ENCODE measurements at regions not wholly inside any gene's neighbourhood (a gene's known extent, or its start where the extent isn't known, plus 50 kb on each side); places are given as distances from the start of the nearest gene placed in this dataset.

GRCh38 chr17:68125111-68125870, 89.8 kb downstream of the KPNA2 start:
- H3K9me2 ChIP-seq (ENCODE audit: insufficient read depth): no peaks in the 10 kb centered on the region
- DNase-seq: no peak
- in situ Hi-C loops (cut with MboI): no loop called here
- H2AFZ ChIP-seq: no peak overlapping the region
- H4K20me1 ChIP-seq (ENCODE audit: insufficient read depth): no peaks in the 10 kb centered on the region
- no peaks in the 10 kb centered on the region for H3F3A ChIP-seq (ENCODE audit: insufficient read depth)
- 34 to 35% methylated on average over 6 of the region's 6 CpGs for WGBS, 2 experiments (ENCODE audit: low coverage in 1 of 2, low lambda C conversion rate in 2 of 2, missing lambda C conversion rate in 2 of 2)
- H3K36me3 ChIP-seq (ENCODE audit: low read depth): no peaks in the 10 kb centered on the region
- H3K79me2 ChIP-seq (ENCODE audit: insufficient read depth): no peaks in the 10 kb centered on the region
- no peak for TF ChIP-seq EZH2phosphoT487 (IDR thresholded peaks at IDR 0.05; ENCODE audit: insufficient read depth, low read depth)
- TF ChIP-seq EZH2 (IDR thresholded peaks at IDR 0.05; ENCODE audit: insufficient read depth, poor library complexity, severe bottlenecking): no peak
- no peaks in the 10 kb centered on the region for H3K27me3 ChIP-seq (replicated peaks; ENCODE audit: insufficient read depth)
- no peaks in the 10 kb centered on the region for H3K4me1 ChIP-seq (ENCODE audit: insufficient read depth)
- no peaks in the 10 kb centered on the region for H3K9me3 ChIP-seq (ENCODE audit: low read depth)
- H3K27ac ChIP-seq: no peak overlapping the region
- H3K9ac ChIP-seq: no peak overlapping the region
- H3K4me3 ChIP-seq: no peak overlapping the region
- no peak overlapping the region for H3K4me2 ChIP-seq (ENCODE audit: unreplicated experiment)

GRCh38 chr17:68127914-68128313, 92.4 kb downstream of the KPNA2 start:
- H3K4me1 ChIP-seq (ENCODE audit: insufficient read depth): no peaks in the 10 kb centered on the region
- no peaks in the 10 kb centered on the region for H3K36me3 ChIP-seq (ENCODE audit: low read depth)
- H4K20me1 ChIP-seq (ENCODE audit: insufficient read depth): no peaks in the 10 kb centered on the region
- H3K4me2 ChIP-seq (ENCODE audit: unreplicated experiment): no peak overlapping the region
- no peaks in the 10 kb centered on the region for H3K9me3 ChIP-seq (ENCODE audit: low read depth)
- H3K4me3 ChIP-seq: no peak overlapping the region
- TF ChIP-seq EZH2phosphoT487 (IDR thresholded peaks at IDR 0.05; ENCODE audit: insufficient read depth, low read depth) (no peak), EZH2 (IDR thresholded peaks at IDR 0.05; ENCODE audit: insufficient read depth, poor library complexity, severe bottlenecking) (no peak)
- H3F3A ChIP-seq (ENCODE audit: insufficient read depth): no peaks in the 10 kb centered on the region
- no peak for DNase-seq
- H3K27me3 ChIP-seq (replicated peaks; ENCODE audit: insufficient read depth): no peaks in the 10 kb centered on the region
- no peak overlapping the region for H3K27ac ChIP-seq
- WGBS, 2 experiments (ENCODE audit: low coverage in 1 of 2, low lambda C conversion rate in 2 of 2, missing lambda C conversion rate in 2 of 2): 98 to 99% methylated on average over 3 of the region's 3 CpGs
- no peak overlapping the region for H2AFZ ChIP-seq
- H3K9me2 ChIP-seq (ENCODE audit: insufficient read depth): no peaks in the 10 kb centered on the region
- H3K79me2 ChIP-seq (ENCODE audit: insufficient read depth): no peaks in the 10 kb centered on the region
- H3K9ac ChIP-seq: no peak overlapping the region
- in situ Hi-C loops (cut with MboI): no loop called here

GRCh38 chr17:68131456-68131855, 95.9 kb downstream of the KPNA2 start:
- no peaks in the 10 kb centered on the region for H4K20me1 ChIP-seq (ENCODE audit: insufficient read depth)
- no peaks in the 10 kb centered on the region for H3K9me3 ChIP-seq (ENCODE audit: low read depth)
- H3K4me1 ChIP-seq (ENCODE audit: insufficient read depth): no peaks in the 10 kb centered on the region
- in situ Hi-C loops (cut with MboI): no loop called here
- no peak overlapping the region for H2AFZ ChIP-seq
- no peak overlapping the region for H3K4me3 ChIP-seq
- H3K9ac ChIP-seq: no peak overlapping the region
- no peak for TF ChIP-seq EZH2phosphoT487 (IDR thresholded peaks at IDR 0.05; ENCODE audit: insufficient read depth, low read depth)
- no peaks in the 10 kb centered on the region for H3K9me2 ChIP-seq (ENCODE audit: insufficient read depth)
- no peak overlapping the region for H3K27ac ChIP-seq
- no peak overlapping the region for H3K4me2 ChIP-seq (ENCODE audit: unreplicated experiment)
- H3K79me2 ChIP-seq (ENCODE audit: insufficient read depth): no peaks in the 10 kb centered on the region
- H3K36me3 ChIP-seq (ENCODE audit: low read depth): no peaks in the 10 kb centered on the region
- 96% methylated on average over 1 of the region's 1 CpG for WGBS, 2 experiments (ENCODE audit: low coverage in 1 of 2, low lambda C conversion rate in 2 of 2, missing lambda C conversion rate in 2 of 2)
- no peaks in the 10 kb centered on the region for H3K27me3 ChIP-seq (replicated peaks; ENCODE audit: insufficient read depth)
- no peaks in the 10 kb centered on the region for H3F3A ChIP-seq (ENCODE audit: insufficient read depth)
- DNase-seq: no peak

DNA sequence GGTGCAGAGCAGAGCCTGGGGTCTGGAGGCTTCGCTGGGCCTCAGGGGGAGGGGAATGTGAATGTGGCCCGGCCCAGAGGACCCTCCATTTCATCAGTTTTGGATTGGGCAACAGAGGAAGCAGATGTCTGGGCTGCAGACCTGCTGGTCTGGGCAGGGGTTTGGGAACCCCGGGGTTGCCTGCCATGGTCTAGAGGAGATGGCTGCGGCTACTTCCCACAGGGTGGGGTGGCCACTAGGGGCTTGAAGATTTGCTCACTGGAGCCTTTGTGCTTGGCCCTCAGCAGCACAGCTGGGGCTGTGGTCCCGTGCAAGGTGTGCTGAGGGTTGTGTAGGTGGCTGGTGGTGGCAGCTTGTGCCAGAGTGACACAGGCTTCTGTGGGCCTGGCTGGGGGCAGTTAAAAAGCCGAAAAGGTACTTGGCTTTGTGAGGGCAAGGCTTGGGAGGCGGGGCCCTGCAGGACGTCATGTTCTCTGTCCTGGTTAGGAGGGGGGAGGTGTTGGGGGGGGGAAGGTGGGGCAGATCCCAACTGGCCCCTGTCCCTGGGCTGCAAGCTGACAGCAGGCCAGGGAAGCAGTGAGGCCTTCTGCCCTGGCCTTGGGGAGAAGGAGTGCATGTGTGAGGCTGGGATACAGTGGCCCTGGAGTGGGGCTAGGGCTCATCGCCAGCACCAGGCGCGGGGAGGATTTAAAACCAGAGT, 98.0 kb downstream of the KPNA2 start:
- WGBS, 2 experiments (ENCODE audit: low coverage in 1 of 2, low lambda C conversion rate in 2 of 2, missing lambda C conversion rate in 2 of 2): 76 to 86% methylated on average over 9 to 11 of the region's 11 CpGs
- TF ChIP-seq EZH2phosphoT487 (IDR thresholded peaks at IDR 0.05; ENCODE audit: insufficient read depth, low read depth): no peak
- no peak for TF ChIP-seq EZH2 (IDR thresholded peaks at IDR 0.05; ENCODE audit: insufficient read depth, poor library complexity, severe bottlenecking)
- in situ Hi-C loops (cut with MboI): no loop called here

More for the DNA sequence above, 98.0 kb downstream of the KPNA2 start:
- no peaks in the 10 kb centered on the region for H4K20me1 ChIP-seq (ENCODE audit: insufficient read depth)
- no peaks in the 10 kb centered on the region for H3K79me2 ChIP-seq (ENCODE audit: insufficient read depth)
- no peak for DNase-seq
- H3K4me2 ChIP-seq (ENCODE audit: unreplicated experiment): no peak overlapping the region
- no peaks in the 10 kb centered on the region for H3K9me3 ChIP-seq (ENCODE audit: low read depth)
- no peak overlapping the region for H3K9ac ChIP-seq
- H3K27me3 ChIP-seq (replicated peaks; ENCODE audit: insufficient read depth): no peaks in the 10 kb centered on the region
- no peaks in the 10 kb centered on the region for H3F3A ChIP-seq (ENCODE audit: insufficient read depth)
- no peak overlapping the region for H3K4me3 ChIP-seq
- H3K36me3 ChIP-seq (ENCODE audit: low read depth): no peaks in the 10 kb centered on the region
- H3K27ac ChIP-seq: no peak overlapping the region
- H3K4me1 ChIP-seq (ENCODE audit: insufficient read depth): no peaks in the 10 kb centered on the region
- H3K9me2 ChIP-seq (ENCODE audit: insufficient read depth): no peaks in the 10 kb centered on the region
- no peak overlapping the region for H2AFZ ChIP-seq

Measured in GM23248 (cell line).